ENCODE measurements at regions not wholly inside any gene's neighbourhood (a gene's known extent, or its start where the extent isn't known, plus 50 kb on each side); places are given as distances from the start of the nearest gene placed in this dataset.

DNA sequence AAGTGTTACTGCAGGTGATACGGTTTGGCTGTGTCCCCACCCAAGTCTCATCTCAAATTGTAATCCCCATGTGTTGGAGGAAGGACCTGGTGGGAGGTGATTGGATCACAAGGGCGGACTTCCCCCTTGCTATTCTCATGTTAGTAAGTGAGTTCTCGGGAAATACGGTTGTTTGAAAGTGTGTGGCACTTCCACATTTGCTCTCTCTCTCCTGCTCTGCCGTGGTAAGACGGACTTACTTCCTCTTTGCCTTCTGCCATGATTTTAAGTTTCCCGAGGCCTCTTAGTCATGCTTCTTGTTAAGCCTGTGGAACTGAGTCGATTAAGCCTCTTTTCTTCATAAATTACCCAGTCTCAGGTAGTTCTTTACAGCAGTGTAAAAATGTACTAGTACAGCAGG is 65.2 kb upstream of the SLC7A11 start:
- TF ChIP-seq, protein P1, sequence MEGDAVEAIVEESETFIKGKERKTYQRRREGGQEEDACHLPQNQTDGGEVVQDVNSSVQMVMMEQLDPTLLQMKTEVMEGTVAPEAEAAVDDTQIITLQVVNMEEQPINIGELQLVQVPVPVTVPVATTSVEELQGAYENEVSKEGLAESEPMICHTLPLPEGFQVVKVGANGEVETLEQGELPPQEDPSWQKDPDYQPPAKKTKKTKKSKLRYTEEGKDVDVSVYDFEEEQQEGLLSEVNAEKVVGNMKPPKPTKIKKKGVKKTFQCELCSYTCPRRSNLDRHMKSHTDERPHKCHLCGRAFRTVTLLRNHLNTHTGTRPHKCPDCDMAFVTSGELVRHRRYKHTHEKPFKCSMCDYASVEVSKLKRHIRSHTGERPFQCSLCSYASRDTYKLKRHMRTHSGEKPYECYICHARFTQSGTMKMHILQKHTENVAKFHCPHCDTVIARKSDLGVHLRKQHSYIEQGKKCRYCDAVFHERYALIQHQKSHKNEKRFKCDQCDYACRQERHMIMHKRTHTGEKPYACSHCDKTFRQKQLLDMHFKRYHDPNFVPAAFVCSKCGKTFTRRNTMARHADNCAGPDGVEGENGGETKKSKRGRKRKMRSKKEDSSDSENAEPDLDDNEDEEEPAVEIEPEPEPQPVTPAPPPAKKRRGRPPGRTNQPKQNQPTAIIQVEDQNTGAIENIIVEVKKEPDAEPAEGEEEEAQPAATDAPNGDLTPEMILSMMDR (IDR thresholded peaks at IDR 0.05), result no peak
- no peak for TF ChIP-seq POLR2A (IDR thresholded peaks at IDR 0.05)

All from esophagus squamous epithelium (tissue), 4 donors.